ENCODE measurements at regions not wholly inside any gene's neighbourhood (a gene's known extent, or its start where the extent isn't known, plus 50 kb on each side); places are given as distances from the start of the nearest gene placed in this dataset.

GRCh38 chr6:43966853-43967718 is 160.2 kb downstream of the MRPL14 start:
- H3K4me3 ChIP-seq, result no peak overlapping the region
- no peaks in the 10 kb centered on the region for H3K27me3 ChIP-seq
- intact Hi-C loops (cut with DNase I; ENCODE audit: low total_unique reads), result no loop called here
- no peak for DNase-seq
- no peaks in the 10 kb centered on the region for H3K9me3 ChIP-seq
- no peak overlapping the region for H3K27ac ChIP-seq
- no peaks in the 10 kb centered on the region for H3K36me3 ChIP-seq (ENCODE audit: low read depth, missing control alignments)
- 89 to 98% methylated on average over 9 to 10 of the region's 10 CpGs for WGBS, 2 donors
- TF ChIP-seq CTCF (IDR thresholded peaks at IDR 0.05) (no peak), POLR2A (IDR thresholded peaks at IDR 0.05) (no peak)
- no peaks in the 10 kb centered on the region for H3K4me1 ChIP-seq

GRCh38 chr6:43966374-43966658 is 160.9 kb downstream of the MRPL14 start:
- no peaks in the 10 kb centered on the region for H3K9me3 ChIP-seq
- H3K36me3 ChIP-seq (ENCODE audit: low read depth, missing control alignments), result no peaks in the 10 kb centered on the region
- TF ChIP-seq CTCF (IDR thresholded peaks at IDR 0.05) (no peak), POLR2A (IDR thresholded peaks at IDR 0.05) (no peak)
- no peaks in the 10 kb centered on the region for H3K27me3 ChIP-seq
- no peaks in the 10 kb centered on the region for H3K4me1 ChIP-seq
- no peak for DNase-seq
- H3K27ac ChIP-seq, result no peak overlapping the region
- H3K4me3 ChIP-seq, result no peak overlapping the region
- intact Hi-C loops (cut with DNase I; ENCODE audit: low total_unique reads), result no loop called here

- 90 to 96% methylated on average over 3 of the region's 3 CpGs for WGBS, 2 donors
- H3K27ac ChIP-seq, result no peak overlapping the region
- H3K27me3 ChIP-seq, result no peaks in the 10 kb centered on the region
- H3K9me3 ChIP-seq, result no peaks in the 10 kb centered on the region
- no peaks in the 10 kb centered on the region for H3K4me1 ChIP-seq
- intact Hi-C loops (cut with DNase I; ENCODE audit: low total_unique reads), result no loop called here
- H3K36me3 ChIP-seq (ENCODE audit: low read depth, missing control alignments), result no peaks in the 10 kb centered on the region
- no peak overlapping the region for H3K4me3 ChIP-seq
- DNase-seq, result no peak
- TF ChIP-seq POLR2A (IDR thresholded peaks at IDR 0.05), result no peak
- no peak for TF ChIP-seq CTCF (IDR thresholded peaks at IDR 0.05)
Observed at GRCh38 chr6:43965628-43966373, 161.5 kb downstream of the MRPL14 start.

- no peaks in the 10 kb centered on the region for H3K4me1 ChIP-seq
- H3K27me3 ChIP-seq, result no peaks in the 10 kb centered on the region
- no peaks in the 10 kb centered on the region for H3K36me3 ChIP-seq (ENCODE audit: low read depth, missing control alignments)
- no peak overlapping the region for H3K4me3 ChIP-seq
- no peak overlapping the region for H3K27ac ChIP-seq
- no peak for DNase-seq
- TF ChIP-seq POLR2A (IDR thresholded peaks at IDR 0.05), result no peak
- no peak for TF ChIP-seq CTCF (IDR thresholded peaks at IDR 0.05)
- H3K9me3 ChIP-seq, result no peaks in the 10 kb centered on the region
- 59 to 76% methylated on average over 5 to 6 of the region's 6 CpGs for WGBS, 2 donors
- intact Hi-C loops (cut with DNase I; ENCODE audit: low total_unique reads), result no loop called here
Observed at GRCh38 chr6:43964659-43965570, 162.3 kb downstream of the MRPL14 start.
